NCI-H526 treated with DMSO at 0.1 percent for 48 hours (cell line): ENCODE measurements at regions not wholly inside any gene's neighbourhood (a gene's known extent, or its start where the extent isn't known, plus 50 kb on each side); places are given as distances from the start of the nearest gene placed in this dataset.

Experiments used
- DNase-seq: peaks from one replicate; lab custom pipeline; 2025; lab: John Stamatoyannopoulos, UW

- DNase-seq = no peak
Measured at GRCh38 chr5:159821461-159821940, 94.8 kb upstream of the ADRA1B start.

GRCh38 chr5:159824188-159825161 lies 91.8 kb upstream of the ADRA1B start:
- DNase-seq = no peak

- no peak for DNase-seq
Measured at GRCh38 chr5:159825551-159826051, 90.7 kb upstream of the ADRA1B start.

GRCh38 chr5:159826351-159827214 lies 89.7 kb upstream of the ADRA1B start:
- no peak for DNase-seq

- no peak for DNase-seq
Measured at GRCh38 chr5:159827861-159828260, 88.4 kb upstream of the ADRA1B start.

- no peak for DNase-seq
Measured at GRCh38 chr5:159832073-159832472, 84.2 kb upstream of the ADRA1B start.

- no peak for DNase-seq
Measured at GRCh38 chr5:159833088-159833487, 83.2 kb upstream of the ADRA1B start.

- DNase-seq = no peak
Measured at GRCh38 chr5:159833846-159834245, 82.4 kb upstream of the ADRA1B start.

GRCh38 chr5:159835548-159835947 lies 80.7 kb upstream of the ADRA1B start:
- DNase-seq = no peak

- DNase-seq = no peak
Measured at GRCh38 chr5:159836691-159837090, 79.6 kb upstream of the ADRA1B start.

GRCh38 chr5:159837860-159838259 lies 78.4 kb upstream of the ADRA1B start:
- DNase-seq = no peak

GRCh38 chr5:159838551-159839222 lies 77.6 kb upstream of the ADRA1B start:
- no peak for DNase-seq

- DNase-seq = no peak
Measured at GRCh38 chr5:159844267-159845121, 71.8 kb upstream of the ADRA1B start.

- no peak for DNase-seq
Measured at GRCh38 chr5:159849437-159850083, 66.7 kb upstream of the ADRA1B start.

- no peak for DNase-seq
Measured at GRCh38 chr5:159850160-159850559, 66.1 kb upstream of the ADRA1B start.

GRCh38 chr5:159851053-159851452 lies 65.2 kb upstream of the ADRA1B start:
- no peak for DNase-seq

GRCh38 chr5:159854916-159855315 lies 61.4 kb upstream of the ADRA1B start:
- no peak for DNase-seq

- DNase-seq = no peak
Measured at GRCh38 chr5:159855476-159856191, 60.6 kb upstream of the ADRA1B start.

GRCh38 chr5:159858871-159859270 lies 57.4 kb upstream of the ADRA1B start:
- DNase-seq = no peak

- no peak for DNase-seq
Measured at GRCh38 chr5:159861086-159861485, 55.2 kb upstream of the ADRA1B start.
